Gastrocnemius medialis (tissue), 4 donors: ENCODE measurements at regions not wholly inside any gene's neighbourhood (a gene's known extent, or its start where the extent isn't known, plus 50 kb on each side); places are given as distances from the start of the nearest gene placed in this dataset.

ENCODE experiments used
- CTCF ChIP-seq, 5 experiments: fragments of 450-650 bp in 3 of 5; fragments of 200-600 bp in 2 of 5; sonication (generic) in 2 of 5; IDR thresholded peaks in 4 of 5; conservative IDR thresholded peaks in 1 of 5; 1 replicate in 4 of 5; 2 replicates in 1 of 5; pipeline ENCODE4 v1.5.1; 2016 to 2019; ENCODE audit warnings: antibody characterized with exemption in 5 of 5, mild to moderate bottlenecking in 3 of 5, moderate library complexity in 3 of 5
- POLR2A ChIP-seq, 2 donors: fragments of 450-650 bp; IDR thresholded peaks; one replicate each; pipeline ENCODE4 v1.6.1; 2017; ENCODE audit warnings: antibody characterized with exemption in 2 of 2, mild to moderate bottlenecking in 2 of 2, moderate library complexity in 2 of 2

- TF ChIP-seq CTCF (IDR thresholded peaks at IDR 0.05 in 4 of 5, conservative IDR thresholded peaks at IDR 0.05 in 1 of 5) (no peak), POLR2A (IDR thresholded peaks at IDR 0.05) (no peak)
Measured at GRCh38 chrY:15385178-15385577, 860.8 kb downstream of the NLGN4Y start.
